Keratinocyte (primary cell): ENCODE measurements at regions not wholly inside any gene's neighbourhood (a gene's known extent, or its start where the extent isn't known, plus 50 kb on each side); places are given as distances from the start of the nearest gene placed in this dataset.

ENCODE experiments used
- DNase-seq: peaks from one replicate; pipeline ENCODE4 v3.0.0-alpha.2; 2011; ENCODE audit warnings: low read depth, missing footprints, low spot score
- FAIRE-seq: peaks from 2 replicates; lab custom pipeline; 2011; peaks lifted over from hg19 to GRCh38; lab: Jason Lieb, UNC
- H2AFZ ChIP-seq: 2 replicates; pipeline ENCODE4 v1.6.0; 2012; ENCODE audit warnings: low read length, control low read depth, inconsistent platforms; ENCODE audit not compliant: control insufficient read depth
- H3K27ac ChIP-seq: 2 replicates; pipeline ENCODE4 v1.5.1; 2011; ENCODE audit warnings: low read length; ENCODE audit not compliant: control insufficient read depth, insufficient read depth
- H3K27me3 ChIP-seq: 3 replicates; pipeline ENCODE4 v1.6.0; 2011; ENCODE audit warnings: low read length; ENCODE audit not compliant: control insufficient read depth, insufficient read depth; ENCODE audit errors: extremely low read depth
- H3K36me3 ChIP-seq, 2 experiments: 2 replicates in 1 of 2; 3 replicates in 1 of 2; pipeline ENCODE4 v1.5.1; 2011; ENCODE audit warnings: low read length in 2 of 2, mild to moderate bottlenecking in 1 of 2; ENCODE audit not compliant: control insufficient read depth in 2 of 2, insufficient read depth in 2 of 2; ENCODE audit errors: extremely low read depth in 1 of 2
- H3K4me1 ChIP-seq: 3 replicates; pipeline ENCODE4 v1.5.1; 2011; ENCODE audit warnings: low read length; ENCODE audit not compliant: control insufficient read depth, insufficient read depth; ENCODE audit errors: extremely low read depth
- H3K4me2 ChIP-seq: 3 replicates; pipeline ENCODE4 v1.6.0; 2011; ENCODE audit warnings: low read depth, low read length; ENCODE audit not compliant: control insufficient read depth, insufficient read depth; ENCODE audit errors: extremely low read depth
- H3K4me3 ChIP-seq, 3 experiments: fragments of 200-600 bp in 1 of 3; sonication (generic) in 1 of 3; 2 replicates in 2 of 3; 3 replicates in 1 of 3; pipeline ENCODE4 v1.5.1; 2011 to 2016; ENCODE audit warnings: low read length in 3 of 3, mild to moderate bottlenecking in 3 of 3, control low read depth in 2 of 3, inconsistent platforms in 1 of 3, low read depth in 1 of 3, mixed read lengths in 1 of 3, mixed run types in 1 of 3, moderate library complexity in 1 of 3; ENCODE audit not compliant: control insufficient read depth in 2 of 3, insufficient read depth in 2 of 3; ENCODE audit errors: extremely low read depth in 1 of 3
- H3K79me2 ChIP-seq: 2 replicates; pipeline ENCODE4 v1.6.0; 2012; ENCODE audit warnings: low read length; ENCODE audit not compliant: control insufficient read depth, insufficient read depth
- H3K9ac ChIP-seq: 3 replicates; pipeline ENCODE4 v1.6.0; 2011; ENCODE audit warnings: low read length; ENCODE audit not compliant: control insufficient read depth, insufficient read depth; ENCODE audit errors: extremely low read depth
- H3K9me1 ChIP-seq: 3 replicates; pipeline ENCODE4 v1.6.0; 2011; ENCODE audit warnings: low read length; ENCODE audit not compliant: control insufficient read depth, insufficient read depth; ENCODE audit errors: extremely low read depth
- H3K9me3 ChIP-seq: 2 replicates; pipeline ENCODE4 v1.5.1; 2012; ENCODE audit warnings: low read depth, low read length; ENCODE audit not compliant: control insufficient read depth
- H4K20me1 ChIP-seq: 3 replicates; pipeline ENCODE4 v1.6.0; 2011; ENCODE audit warnings: low read length; ENCODE audit not compliant: control insufficient read depth, insufficient read depth; ENCODE audit errors: extremely low read depth
- CTCF ChIP-seq, 3 experiments: IDR thresholded peaks in 1 of 3; conservative IDR thresholded peaks in 1 of 3; optimal IDR thresholded peaks in 1 of 3; 2 replicates in 2 of 3; 3 replicates in 1 of 3; pipeline versions ENCODE3 to v1.5.1; 2011; ENCODE audit warnings: low read length in 3 of 3, mild to moderate bottlenecking in 3 of 3, moderate library complexity in 2 of 3, control low read depth in 1 of 3, inconsistent platforms in 1 of 3; ENCODE audit not compliant: insufficient read depth in 2 of 3; ENCODE audit errors: extremely low read depth in 1 of 3
- EZH2 ChIP-seq: IDR thresholded peaks from one replicate; pipeline ENCODE4 v1.6.1; 2012; ENCODE audit warnings: inconsistent platforms, mild to moderate bottlenecking, low read length, moderate library complexity
- dilution Hi-C: fragments of 300-500 bp; cut with MboI; formaldehyde crosslinking; loops from one replicate; pipeline ENCODE4 v1.7.0; 2020; ENCODE audit warnings: low sequenced_read_pairs; ENCODE audit not compliant: extremely low pct_ligation_motif_present

- FAIRE-seq (peak; percentile 80), DNase-seq (no peak)
- Histone ChIP-seq H4K20me1 (no peaks in the 10 kb centered on the region), H3K79me2 (no peaks in the 10 kb centered on the region), H3K9me1 (no peaks in the 10 kb centered on the region), H3K27me3 (no peaks in the 10 kb centered on the region), H3K4me2 (peak overlapping the region; percentile 73), H3K36me3 (no peaks in the 10 kb centered on the region), H3K27ac (peak overlapping the region; percentile 75), H3K4me1 (peaks cover 16% of the 10 kb centered on the region), H3K9me3 (no peaks in the 10 kb centered on the region), H3K9ac (no peak overlapping the region), H2AFZ (no peak overlapping the region), H3K4me3 (no peak overlapping the region)
- dilution Hi-C loops, result no loop called here
- TF ChIP-seq EZH2 (no peak), CTCF (optimal IDR thresholded peaks at IDR 0.05 in 1 of 3, IDR thresholded peaks at IDR 0.05 in 1 of 3, conservative IDR thresholded peaks at IDR 0.05 in 1 of 3; ENCODE audit: extremely low read depth in 1 of 3, insufficient read depth in 2 of 3, low read length in 3 of 3) (no peak)
Measured at GRCh38 chr7:42858570-42858969, 53.3 kb downstream of the C7orf25 start.

- Histone ChIP-seq H3K9me3 (no peaks in the 10 kb centered on the region), H3K36me3 (no peaks in the 10 kb centered on the region), H3K27me3 (no peaks in the 10 kb centered on the region), H3K27ac (no peak overlapping the region), H3K9me1 (no peaks in the 10 kb centered on the region), H2AFZ (peak overlapping the region; percentile 90), H3K4me2 (peak overlapping the region; percentile 73), H3K4me3 (peak overlapping the region; percentile 4 to 70 (median 39)), H4K20me1 (no peaks in the 10 kb centered on the region), H3K9ac (no peak overlapping the region), H3K79me2 (no peaks in the 10 kb centered on the region), H3K4me1 (peaks cover 16% of the 10 kb centered on the region)
- DNase-seq (no peak), FAIRE-seq (no peak)
- dilution Hi-C loops, result no loop called here
- no peak for TF ChIP-seq EZH2
- TF ChIP-seq CTCF (optimal IDR thresholded peaks at IDR 0.05 in 1 of 3, IDR thresholded peaks at IDR 0.05 in 1 of 3, conservative IDR thresholded peaks at IDR 0.05 in 1 of 3; ENCODE audit: extremely low read depth in 1 of 3, insufficient read depth in 2 of 3, low read length in 3 of 3), result no peak
Measured at GRCh38 chr7:42856605-42856987, 55.3 kb downstream of the C7orf25 start.
